GM12801 (cell line): ENCODE measurements at regions not wholly inside any gene's neighbourhood (a gene's known extent, or its start where the extent isn't known, plus 50 kb on each side); places are given as distances from the start of the nearest gene placed in this dataset.

Source experiments
- TF ChIP-seq, protein P1 (sequence below): IDR thresholded peaks from one replicate; pipeline ENCODE4 v1.5.1; 2011; ENCODE audit warnings: control low read depth; ENCODE audit not compliant: insufficient read length; ENCODE audit errors: extremely low read depth

DNA sequence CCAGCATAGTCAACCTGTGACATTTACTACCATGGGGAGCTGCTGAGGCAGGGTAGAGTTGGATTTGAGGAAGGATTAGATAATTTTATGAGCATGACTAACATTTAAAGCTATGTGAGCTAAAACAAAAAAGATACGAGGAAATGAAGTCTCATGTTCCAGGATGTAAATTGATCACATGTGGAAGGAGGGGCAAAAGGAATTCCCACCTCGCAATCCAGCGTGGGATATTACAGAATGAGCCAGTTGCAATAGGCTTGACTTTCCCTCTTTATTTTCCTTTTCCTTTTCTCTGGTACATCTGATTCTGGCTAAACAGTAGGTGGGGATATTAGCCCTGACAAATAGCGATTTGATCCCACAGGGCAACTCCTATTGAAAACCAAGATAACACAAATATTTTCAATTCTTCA, 214.9 kb upstream of the HMGA2 start:
- TF ChIP-seq, protein P1, sequence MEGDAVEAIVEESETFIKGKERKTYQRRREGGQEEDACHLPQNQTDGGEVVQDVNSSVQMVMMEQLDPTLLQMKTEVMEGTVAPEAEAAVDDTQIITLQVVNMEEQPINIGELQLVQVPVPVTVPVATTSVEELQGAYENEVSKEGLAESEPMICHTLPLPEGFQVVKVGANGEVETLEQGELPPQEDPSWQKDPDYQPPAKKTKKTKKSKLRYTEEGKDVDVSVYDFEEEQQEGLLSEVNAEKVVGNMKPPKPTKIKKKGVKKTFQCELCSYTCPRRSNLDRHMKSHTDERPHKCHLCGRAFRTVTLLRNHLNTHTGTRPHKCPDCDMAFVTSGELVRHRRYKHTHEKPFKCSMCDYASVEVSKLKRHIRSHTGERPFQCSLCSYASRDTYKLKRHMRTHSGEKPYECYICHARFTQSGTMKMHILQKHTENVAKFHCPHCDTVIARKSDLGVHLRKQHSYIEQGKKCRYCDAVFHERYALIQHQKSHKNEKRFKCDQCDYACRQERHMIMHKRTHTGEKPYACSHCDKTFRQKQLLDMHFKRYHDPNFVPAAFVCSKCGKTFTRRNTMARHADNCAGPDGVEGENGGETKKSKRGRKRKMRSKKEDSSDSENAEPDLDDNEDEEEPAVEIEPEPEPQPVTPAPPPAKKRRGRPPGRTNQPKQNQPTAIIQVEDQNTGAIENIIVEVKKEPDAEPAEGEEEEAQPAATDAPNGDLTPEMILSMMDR, result no peak

DNA sequence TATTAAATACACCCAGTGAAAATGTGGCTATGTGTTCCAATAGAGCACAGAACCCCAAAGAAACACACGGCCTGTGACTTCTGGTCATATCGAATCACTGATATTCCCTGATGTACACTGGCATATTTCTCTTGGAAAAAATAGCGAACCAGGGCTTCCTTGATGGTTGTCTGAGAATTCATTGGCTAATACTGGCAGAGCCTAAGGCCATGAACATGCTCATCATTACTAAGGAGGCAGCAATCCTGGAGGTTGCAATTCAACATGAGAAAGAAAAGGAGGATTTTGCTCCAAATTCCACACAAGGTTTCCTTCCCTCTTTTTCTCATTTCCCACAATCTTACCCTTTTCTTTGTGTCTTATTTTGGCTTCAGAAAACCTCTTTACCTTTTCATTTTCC, 212.9 kb upstream of the HMGA2 start:
- TF ChIP-seq, protein P1, result no peak

DNA sequence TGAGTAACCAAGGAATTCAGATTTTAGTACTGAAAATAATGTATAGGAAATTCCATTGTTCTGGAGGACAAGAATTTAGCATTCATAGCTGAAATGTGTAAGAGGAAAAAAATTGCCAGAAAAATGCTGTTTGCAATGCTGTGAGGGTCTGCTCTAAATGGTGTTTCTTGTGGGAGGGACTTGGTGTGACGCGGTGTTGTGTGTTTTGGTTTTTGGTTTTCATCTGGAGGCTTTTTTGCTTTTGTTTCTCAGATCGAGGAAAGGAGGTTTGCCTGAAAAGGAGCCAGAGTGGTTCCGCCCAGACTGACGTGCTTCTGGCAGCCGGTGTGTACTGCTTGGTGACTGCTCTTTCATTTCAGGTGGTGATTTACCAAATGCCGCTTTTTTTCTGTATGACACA, 211.8 kb upstream of the HMGA2 start:
- TF ChIP-seq, protein P1, result no peak

DNA sequence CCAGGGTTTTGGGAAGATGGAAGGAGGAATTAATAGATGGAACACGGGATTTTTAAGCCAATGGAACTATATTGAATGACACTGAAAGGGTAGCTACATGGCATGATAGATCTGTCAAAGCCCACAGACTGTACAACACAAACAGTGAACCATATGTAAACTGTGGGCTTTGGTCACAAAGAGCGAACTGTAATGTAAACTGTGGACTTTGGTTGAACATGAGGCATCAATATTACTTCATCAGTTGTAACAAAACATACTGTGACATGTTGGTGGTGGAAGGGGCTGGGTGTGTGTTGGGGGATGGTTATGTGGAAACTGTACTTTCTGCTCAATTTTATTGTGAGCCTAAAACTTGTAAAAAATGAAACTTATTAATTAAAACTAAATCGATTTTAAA, 210.6 kb upstream of the HMGA2 start:
- TF ChIP-seq, protein P1, result no peak

DNA sequence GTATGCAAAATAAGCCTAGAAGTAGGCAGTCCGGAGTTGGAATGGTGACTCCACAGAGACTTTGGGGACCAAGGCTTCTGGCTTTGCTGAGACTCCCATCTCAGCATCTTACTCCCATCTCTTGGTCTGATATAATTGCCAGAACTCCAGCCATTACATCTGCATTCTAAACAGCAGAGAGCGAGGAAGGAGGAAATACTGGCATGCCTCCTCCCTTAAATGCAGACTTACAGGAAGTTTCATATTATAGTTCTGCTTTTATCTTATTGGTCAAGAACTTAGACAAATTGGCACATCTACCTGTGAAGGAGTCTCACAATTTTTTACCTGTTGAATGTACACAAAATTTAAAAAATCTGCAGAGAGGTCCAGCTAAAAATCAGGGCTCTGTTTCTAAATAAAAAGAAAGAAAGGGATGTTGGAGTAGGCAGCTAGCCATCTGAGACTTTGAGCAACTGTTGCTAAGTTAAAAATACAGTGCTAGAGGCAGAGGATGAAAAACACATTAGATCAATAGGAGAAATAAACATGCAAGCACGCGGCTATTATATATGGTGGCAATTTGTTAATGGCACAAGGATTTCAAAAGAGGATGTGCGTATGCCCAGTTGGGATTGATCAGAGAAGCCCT, 209.9 kb upstream of the HMGA2 start:
- TF ChIP-seq, protein P1, result no peak

DNA sequence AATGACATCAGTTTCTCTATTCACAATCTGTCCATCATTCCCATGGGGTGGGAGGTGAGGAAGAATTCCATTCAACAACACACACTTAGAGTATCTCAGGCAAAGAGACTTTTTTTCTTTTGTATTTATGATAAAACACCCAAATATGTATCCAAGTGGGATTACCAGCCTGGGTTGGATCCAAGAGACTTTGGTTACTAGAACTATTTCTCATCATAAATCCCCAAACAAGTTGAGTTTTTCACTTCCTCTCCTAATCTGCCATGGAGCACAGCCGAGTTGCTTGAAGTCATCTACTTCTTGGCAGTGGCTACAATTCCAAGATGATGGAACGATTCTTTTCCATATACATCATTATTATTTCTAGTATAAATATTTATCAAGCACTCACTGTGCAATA, 209.2 kb upstream of the HMGA2 start:
- TF ChIP-seq, protein P1, result no peak

DNA sequence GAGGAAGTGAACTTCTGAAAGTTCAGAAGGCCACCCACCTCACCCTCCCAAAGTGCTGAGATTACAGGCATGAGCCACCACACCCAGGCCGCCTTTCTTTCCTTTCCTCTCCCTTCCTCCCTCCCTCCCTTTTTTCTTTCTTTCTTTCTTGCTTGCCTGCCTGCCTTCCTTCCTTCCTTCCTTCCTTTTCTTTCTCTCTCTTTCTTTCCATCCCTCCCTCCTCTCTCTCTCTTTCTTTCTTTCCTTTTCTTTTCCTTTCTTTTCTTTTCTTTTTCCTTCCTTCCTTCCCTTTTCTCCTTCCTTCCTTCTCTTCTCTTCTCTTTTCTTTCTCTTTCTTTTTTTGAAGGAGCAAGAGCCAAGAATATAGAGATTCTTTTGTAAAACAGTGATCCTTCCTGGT, 208.3 kb upstream of the HMGA2 start:
- TF ChIP-seq, protein P1, result no peak

DNA sequence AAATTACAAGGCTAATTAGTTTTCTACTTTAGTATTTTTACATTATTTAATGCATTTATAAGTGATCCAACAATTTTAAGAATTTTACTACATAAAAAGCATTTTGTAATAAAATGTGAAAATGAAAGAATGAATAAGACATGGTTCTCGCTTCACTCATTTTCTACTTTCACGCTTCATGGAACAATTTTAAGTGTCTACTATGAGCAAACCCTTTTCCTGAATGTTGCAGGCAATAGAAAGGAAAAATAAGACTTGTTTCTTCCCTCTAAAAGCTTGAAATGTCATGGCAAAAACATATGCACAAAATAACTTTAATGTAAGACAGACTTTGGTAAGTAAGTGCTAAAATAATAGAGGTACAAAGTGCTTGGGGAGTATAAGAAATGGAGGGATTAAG, 205.7 kb upstream of the HMGA2 start:
- TF ChIP-seq, protein P1, result no peak
